Neural crest cell (in vitro differentiated cells): ENCODE measurements at regions not wholly inside any gene's neighbourhood (a gene's known extent, or its start where the extent isn't known, plus 50 kb on each side); places are given as distances from the start of the nearest gene placed in this dataset.

Experiments used
- DNase-seq: peaks from one replicate; pipeline ENCODE4 v3.0.0; 2021; ENCODE audit warnings: low read depth, mixed read lengths, low spot score
- H3K27ac Mint-ChIP-seq: one replicate; pipeline ENCODE4 v1.8.0; 2021; ENCODE audit warnings: mild to moderate bottlenecking, mixed read lengths; ENCODE audit not compliant: unreplicated experiment
- H3K27me3 Mint-ChIP-seq: 2 replicates; pipeline ENCODE4 v1.8.0; 2021; ENCODE audit warnings: low read depth, mild to moderate bottlenecking, mixed read lengths
- H3K36me3 Mint-ChIP-seq: 2 replicates; pipeline ENCODE4 v1.8.0; 2021; ENCODE audit warnings: low read depth, mild to moderate bottlenecking, mixed read lengths
- H3K4me1 Mint-ChIP-seq: 2 replicates; pipeline ENCODE4 v1.8.0; 2021; ENCODE audit warnings: mixed read lengths
- H3K4me3 Mint-ChIP-seq: one replicate; pipeline ENCODE4 v1.8.0; 2021; ENCODE audit warnings: mild to moderate bottlenecking, mixed read lengths
- H3K9me3 Mint-ChIP-seq: 2 replicates; pipeline ENCODE4 v1.8.0; 2021; ENCODE audit warnings: mixed read lengths
- CTCF ChIP-seq: fragments of 200-600 bp; sonication (generic); conservative IDR thresholded peaks from 2 replicates; pipeline ENCODE4 v1.5.0; 2021; ENCODE audit warnings: antibody characterized with exemption, mild to moderate bottlenecking

- H3K4me3 Mint-ChIP-seq = no peak overlapping the region
- no peaks in the 10 kb centered on the region for H3K27me3 Mint-ChIP-seq
- no peaks in the 10 kb centered on the region for H3K36me3 Mint-ChIP-seq
- H3K4me1 Mint-ChIP-seq = peaks cover 11% of the 10 kb centered on the region
- peak overlapping the region; percentile 58 for H3K27ac Mint-ChIP-seq
- H3K9me3 Mint-ChIP-seq = no peaks in the 10 kb centered on the region
- no peak for DNase-seq
- no peak for TF ChIP-seq CTCF
Measured at GRCh38 chr9:96072930-96073329, 197.4 kb downstream of the ERCC6L2 start.

GRCh38 chr9:96071815-96072124, 196.3 kb downstream of the ERCC6L2 start:
- Mint-ChIP-seq H3K36me3 (no peaks in the 10 kb centered on the region), H3K4me1 (peaks cover 7% of the 10 kb centered on the region), H3K9me3 (no peaks in the 10 kb centered on the region), H3K4me3 (no peak overlapping the region), H3K27ac (no peak overlapping the region), H3K27me3 (no peaks in the 10 kb centered on the region)
- DNase-seq = no peak
- no peak for TF ChIP-seq CTCF

- peak; percentile 60 for TF ChIP-seq CTCF
- H3K27me3 Mint-ChIP-seq = no peaks in the 10 kb centered on the region
- no peaks in the 10 kb centered on the region for H3K9me3 Mint-ChIP-seq
- no peak overlapping the region for H3K4me3 Mint-ChIP-seq
- no peak overlapping the region for H3K27ac Mint-ChIP-seq
- H3K4me1 Mint-ChIP-seq = peaks cover 7% of the 10 kb centered on the region
- H3K36me3 Mint-ChIP-seq = no peaks in the 10 kb centered on the region
- DNase-seq = peak; percentile 28
Measured at GRCh38 chr9:96071076-96071814, 195.8 kb downstream of the ERCC6L2 start.

GRCh38 chr9:96069629-96070220, 194.2 kb downstream of the ERCC6L2 start:
- Mint-ChIP-seq H3K27ac (no peak overlapping the region), H3K4me1 (peaks cover 16% of the 10 kb centered on the region), H3K9me3 (no peaks in the 10 kb centered on the region), H3K36me3 (no peaks in the 10 kb centered on the region), H3K4me3 (no peak overlapping the region), H3K27me3 (no peaks in the 10 kb centered on the region)
- no peak for TF ChIP-seq CTCF
- DNase-seq = no peak

GRCh38 chr9:96068511-96068910, 193.0 kb downstream of the ERCC6L2 start:
- no peaks in the 10 kb centered on the region for H3K36me3 Mint-ChIP-seq
- no peaks in the 10 kb centered on the region for H3K27me3 Mint-ChIP-seq

More at GRCh38 chr9:96068511-96068910, 193.0 kb downstream of the ERCC6L2 start:
- Mint-ChIP-seq H3K4me3 (no peak overlapping the region), H3K4me1 (peaks cover 21% of the 10 kb centered on the region), H3K27ac (no peak overlapping the region), H3K9me3 (no peaks in the 10 kb centered on the region)
- no peak for TF ChIP-seq CTCF
- no peak for DNase-seq
